ENCODE measurements at regions not wholly inside any gene's neighbourhood (a gene's known extent, or its start where the extent isn't known, plus 50 kb on each side); places are given as distances from the start of the nearest gene placed in this dataset.

GRCh38 chr18:60113396-60113795 lies 213.6 kb downstream of the PMAIP1 start:
- H3K9ac ChIP-seq: no peak overlapping the region
- no peak overlapping the region for H3K4me3 ChIP-seq
- Mint-ChIP-seq H3K9me3 (no peaks in the 10 kb centered on the region), H3K4me3 (no peak overlapping the region), H3K27ac (no peak overlapping the region), H3K27me3 (ENCODE audit: insufficient read depth, low read depth) (no peaks in the 10 kb centered on the region), H3K4me1 (no peaks in the 10 kb centered on the region), H3K36me3 (no peaks in the 10 kb centered on the region)
- H4K20me1 ChIP-seq (ENCODE audit: low read depth): no peaks in the 10 kb centered on the region
- TF ChIP-seq EZH2phosphoT487 (IDR thresholded peaks at IDR 0.05) (no peak), EZH2 (IDR thresholded peaks at IDR 0.05) (no peak)
- TF ChIP-seq, protein P1, sequence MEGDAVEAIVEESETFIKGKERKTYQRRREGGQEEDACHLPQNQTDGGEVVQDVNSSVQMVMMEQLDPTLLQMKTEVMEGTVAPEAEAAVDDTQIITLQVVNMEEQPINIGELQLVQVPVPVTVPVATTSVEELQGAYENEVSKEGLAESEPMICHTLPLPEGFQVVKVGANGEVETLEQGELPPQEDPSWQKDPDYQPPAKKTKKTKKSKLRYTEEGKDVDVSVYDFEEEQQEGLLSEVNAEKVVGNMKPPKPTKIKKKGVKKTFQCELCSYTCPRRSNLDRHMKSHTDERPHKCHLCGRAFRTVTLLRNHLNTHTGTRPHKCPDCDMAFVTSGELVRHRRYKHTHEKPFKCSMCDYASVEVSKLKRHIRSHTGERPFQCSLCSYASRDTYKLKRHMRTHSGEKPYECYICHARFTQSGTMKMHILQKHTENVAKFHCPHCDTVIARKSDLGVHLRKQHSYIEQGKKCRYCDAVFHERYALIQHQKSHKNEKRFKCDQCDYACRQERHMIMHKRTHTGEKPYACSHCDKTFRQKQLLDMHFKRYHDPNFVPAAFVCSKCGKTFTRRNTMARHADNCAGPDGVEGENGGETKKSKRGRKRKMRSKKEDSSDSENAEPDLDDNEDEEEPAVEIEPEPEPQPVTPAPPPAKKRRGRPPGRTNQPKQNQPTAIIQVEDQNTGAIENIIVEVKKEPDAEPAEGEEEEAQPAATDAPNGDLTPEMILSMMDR (IDR thresholded peaks at IDR 0.05): no peak
- H3F3A ChIP-seq (ENCODE audit: low read depth): no peaks in the 10 kb centered on the region
- no peaks in the 10 kb centered on the region for H3K36me3 ChIP-seq
- no peak overlapping the region for H3K4me2 ChIP-seq
- no peaks in the 10 kb centered on the region for H3K9me3 ChIP-seq (ENCODE audit: low read depth)
- H3K4me1 ChIP-seq: no peaks in the 10 kb centered on the region
- no peak overlapping the region for H2AFZ ChIP-seq (replicated peaks)
- no peak overlapping the region for H3K27ac ChIP-seq
- H3K79me2 ChIP-seq (ENCODE audit: low read depth): no peaks in the 10 kb centered on the region
- DNase-seq (ENCODE audit: low spot score): no peak
- H3K27me3 ChIP-seq: no peaks in the 10 kb centered on the region

DNA sequence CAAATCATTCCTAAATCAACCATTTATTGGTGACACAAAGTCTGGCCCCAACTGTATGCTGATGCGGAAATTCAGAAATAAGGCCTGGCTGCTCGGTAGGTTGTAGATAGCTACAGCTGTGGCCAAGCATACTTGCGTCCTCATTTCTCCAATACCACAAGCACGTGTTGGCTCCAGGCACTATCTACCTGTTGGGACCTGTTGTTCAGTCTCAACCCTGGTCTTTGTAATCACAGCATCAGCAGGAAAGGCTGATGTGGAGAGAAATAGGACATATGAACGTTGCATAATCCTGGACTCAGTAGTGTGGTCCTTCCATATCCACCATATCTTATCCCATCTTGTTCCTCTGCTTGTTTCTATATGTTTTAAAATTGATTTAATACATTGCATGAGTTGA lies 212.6 kb downstream of the PMAIP1 start:
- no peak overlapping the region for H3K27ac Mint-ChIP-seq
- Histone ChIP-seq H4K20me1 (ENCODE audit: low read depth) (no peaks in the 10 kb centered on the region), H3K27ac (no peak overlapping the region), H3F3A (ENCODE audit: low read depth) (no peaks in the 10 kb centered on the region), H3K79me2 (ENCODE audit: low read depth) (no peaks in the 10 kb centered on the region), H3K4me1 (no peaks in the 10 kb centered on the region), H2AFZ (replicated peaks) (no peak overlapping the region), H3K9ac (no peak overlapping the region), H3K4me3 (no peak overlapping the region), H3K27me3 (no peaks in the 10 kb centered on the region), H3K4me2 (no peak overlapping the region), H3K9me3 (ENCODE audit: low read depth) (no peaks in the 10 kb centered on the region), H3K36me3 (no peaks in the 10 kb centered on the region)
- H3K27me3 Mint-ChIP-seq (ENCODE audit: insufficient read depth, low read depth): no peaks in the 10 kb centered on the region
- H3K4me3 Mint-ChIP-seq: no peak overlapping the region
- H3K4me1 Mint-ChIP-seq: no peaks in the 10 kb centered on the region
- no peaks in the 10 kb centered on the region for H3K36me3 Mint-ChIP-seq
- no peaks in the 10 kb centered on the region for H3K9me3 Mint-ChIP-seq
- TF ChIP-seq EZH2 (IDR thresholded peaks at IDR 0.05): no peak
- TF ChIP-seq, protein P1 (IDR thresholded peaks at IDR 0.05): no peak
- TF ChIP-seq EZH2phosphoT487 (IDR thresholded peaks at IDR 0.05): no peak
- no peak for DNase-seq (ENCODE audit: low spot score)

DNA sequence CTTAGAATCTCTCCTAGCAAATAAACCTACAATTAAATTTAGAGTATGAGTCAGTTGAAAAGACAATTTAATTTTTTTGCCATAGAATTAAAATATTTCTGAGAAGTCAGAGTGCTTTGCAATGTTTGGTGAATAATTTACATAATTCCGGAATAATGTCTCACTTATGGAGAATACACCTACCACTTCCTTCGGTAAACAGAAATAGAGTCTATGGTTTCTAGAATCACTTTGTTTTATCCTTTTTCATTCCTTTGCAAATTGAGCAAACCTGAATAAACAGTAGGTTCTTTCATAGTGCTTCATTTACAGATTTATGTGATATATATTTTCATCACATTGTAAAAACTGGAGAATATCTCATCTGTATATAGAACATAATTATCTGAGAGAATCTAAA lies 211.7 kb downstream of the PMAIP1 start:
- Histone ChIP-seq H3K27me3 (no peaks in the 10 kb centered on the region), H3K79me2 (ENCODE audit: low read depth) (no peaks in the 10 kb centered on the region), H3K4me3 (no peak overlapping the region), H3K9ac (no peak overlapping the region), H3K36me3 (no peaks in the 10 kb centered on the region), H2AFZ (replicated peaks) (no peak overlapping the region), H3K4me1 (no peaks in the 10 kb centered on the region), H4K20me1 (ENCODE audit: low read depth) (no peaks in the 10 kb centered on the region), H3K27ac (no peak overlapping the region), H3K4me2 (no peak overlapping the region), H3K9me3 (ENCODE audit: low read depth) (no peaks in the 10 kb centered on the region), H3F3A (ENCODE audit: low read depth) (no peaks in the 10 kb centered on the region)
- Mint-ChIP-seq H3K36me3 (no peaks in the 10 kb centered on the region), H3K9me3 (no peaks in the 10 kb centered on the region), H3K4me1 (no peaks in the 10 kb centered on the region), H3K27me3 (ENCODE audit: insufficient read depth, low read depth) (no peaks in the 10 kb centered on the region), H3K27ac (no peak overlapping the region), H3K4me3 (no peak overlapping the region)
- TF ChIP-seq, protein P1 (IDR thresholded peaks at IDR 0.05): no peak
- no peak for TF ChIP-seq EZH2 (IDR thresholded peaks at IDR 0.05)
- no peak for TF ChIP-seq EZH2phosphoT487 (IDR thresholded peaks at IDR 0.05)
- no peak for DNase-seq (ENCODE audit: low spot score)

DNA sequence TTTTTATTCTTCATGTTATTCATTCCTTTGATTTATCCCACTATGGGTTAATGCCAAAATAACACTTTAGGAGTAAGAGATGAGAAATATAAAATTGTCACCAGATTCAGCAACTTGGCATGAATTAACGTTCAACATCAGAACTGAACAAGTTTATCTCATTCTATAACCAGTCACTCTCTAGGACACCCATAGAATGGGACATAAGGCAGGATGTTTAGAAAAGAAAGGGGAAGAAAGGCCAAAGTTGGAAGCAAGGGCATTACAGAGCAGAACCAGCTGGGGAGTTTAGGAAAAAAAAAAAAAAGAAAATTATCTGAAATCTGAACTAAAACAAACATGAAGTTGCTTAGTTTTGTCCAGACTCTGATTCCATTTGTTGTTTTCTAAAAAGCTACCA lies 211.0 kb downstream of the PMAIP1 start:
- Mint-ChIP-seq H3K27ac (no peak overlapping the region), H3K9me3 (no peaks in the 10 kb centered on the region), H3K4me3 (no peak overlapping the region), H3K36me3 (no peaks in the 10 kb centered on the region), H3K27me3 (ENCODE audit: insufficient read depth, low read depth) (no peaks in the 10 kb centered on the region), H3K4me1 (no peaks in the 10 kb centered on the region)
- Histone ChIP-seq H3K27ac (no peak overlapping the region), H3K9me3 (ENCODE audit: low read depth) (no peaks in the 10 kb centered on the region), H4K20me1 (ENCODE audit: low read depth) (no peaks in the 10 kb centered on the region), H2AFZ (replicated peaks) (no peak overlapping the region), H3K79me2 (ENCODE audit: low read depth) (no peaks in the 10 kb centered on the region), H3K4me2 (no peak overlapping the region), H3K4me3 (no peak overlapping the region), H3K9ac (no peak overlapping the region), H3K27me3 (no peaks in the 10 kb centered on the region), H3K4me1 (no peaks in the 10 kb centered on the region), H3F3A (ENCODE audit: low read depth) (no peaks in the 10 kb centered on the region), H3K36me3 (no peaks in the 10 kb centered on the region)
- DNase-seq (ENCODE audit: low spot score): no peak
- TF ChIP-seq EZH2 (IDR thresholded peaks at IDR 0.05) (no peak), EZH2phosphoT487 (IDR thresholded peaks at IDR 0.05) (no peak)
- TF ChIP-seq, protein P1 (IDR thresholded peaks at IDR 0.05): no peak
